ENCODE measurements at regions not wholly inside any gene's neighbourhood (a gene's known extent, or its start where the extent isn't known, plus 50 kb on each side); places are given as distances from the start of the nearest gene placed in this dataset.

- DNase-seq (ENCODE audit: low read depth): no peak
Measured at GRCh38 chr18:27752944-27753343, 424.0 kb downstream of the CDH2 start.

GRCh38 chr18:27750923-27751322 is 426.0 kb downstream of the CDH2 start:
- DNase-seq (ENCODE audit: low read depth): no peak

GRCh38 chr18:27750014-27750413 is 426.9 kb downstream of the CDH2 start:
- DNase-seq (ENCODE audit: low read depth): peak; percentile 81

- DNase-seq (ENCODE audit: low read depth): no peak
Measured at GRCh38 chr18:27749194-27749593, 427.7 kb downstream of the CDH2 start.

- DNase-seq (ENCODE audit: low read depth): no peak
Measured at GRCh38 chr18:27746241-27746640, 430.7 kb downstream of the CDH2 start.

- no peak for DNase-seq (ENCODE audit: low read depth)
Measured at GRCh38 chr18:27735117-27735516, 441.8 kb downstream of the CDH2 start.

GRCh38 chr18:27731211-27731610 is 445.7 kb downstream of the CDH2 start:
- no peak for DNase-seq (ENCODE audit: low read depth)

- DNase-seq (ENCODE audit: low read depth): no peak
Measured at GRCh38 chr18:27728659-27729058, 448.3 kb downstream of the CDH2 start.

- DNase-seq (ENCODE audit: low read depth): no peak
Measured at GRCh38 chr18:27724362-27724761, 452.6 kb downstream of the CDH2 start.

GRCh38 chr18:27723168-27723567 is 453.8 kb downstream of the CDH2 start:
- no peak for DNase-seq (ENCODE audit: low read depth)

GRCh38 chr18:27719680-27720079 is 457.2 kb downstream of the CDH2 start:
- no peak for DNase-seq (ENCODE audit: low read depth)

GRCh38 chr18:27717816-27718215 is 459.1 kb downstream of the CDH2 start:
- DNase-seq (ENCODE audit: low read depth): no peak

GRCh38 chr18:27717250-27717649 is 459.7 kb downstream of the CDH2 start:
- no peak for DNase-seq (ENCODE audit: low read depth)

- DNase-seq (ENCODE audit: low read depth): no peak
Measured at GRCh38 chr18:27715751-27716150, 461.2 kb downstream of the CDH2 start.

- DNase-seq (ENCODE audit: low read depth): peak; percentile 83
Measured at GRCh38 chr18:27713738-27714095, 463.2 kb downstream of the CDH2 start.

GRCh38 chr18:27713037-27713737 is 463.7 kb downstream of the CDH2 start:
- no peak for DNase-seq (ENCODE audit: low read depth)

- DNase-seq (ENCODE audit: low read depth): no peak
Measured at GRCh38 chr18:27712066-27712465, 464.9 kb downstream of the CDH2 start.

GRCh38 chr18:27711382-27711781 is 465.5 kb downstream of the CDH2 start:
- DNase-seq (ENCODE audit: low read depth): no peak

GRCh38 chr18:27709344-27709743 is 467.6 kb downstream of the CDH2 start:
- DNase-seq (ENCODE audit: low read depth): no peak

GRCh38 chr18:27707201-27707600 is 469.7 kb downstream of the CDH2 start:
- no peak for DNase-seq (ENCODE audit: low read depth)

- DNase-seq (ENCODE audit: low read depth): no peak
Measured at GRCh38 chr18:27704736-27705361, 472.1 kb downstream of the CDH2 start.

GRCh38 chr18:27699137-27699536 is 477.8 kb downstream of the CDH2 start:
- DNase-seq (ENCODE audit: low read depth): no peak

- DNase-seq (ENCODE audit: low read depth): no peak
Measured at GRCh38 chr18:27696148-27696547, 480.8 kb downstream of the CDH2 start.

GRCh38 chr18:27695503-27695902 is 481.4 kb downstream of the CDH2 start:
- no peak for DNase-seq (ENCODE audit: low read depth)

All from non-pigmented ciliary epithelial cell (primary cell).